Stomach (tissue), 8 donors: ENCODE measurements at regions not wholly inside any gene's neighbourhood (a gene's known extent, or its start where the extent isn't known, plus 50 kb on each side); places are given as distances from the start of the nearest gene placed in this dataset.
"Not testable (repeated sequence)": the region's sequence is repeated elsewhere in the genome, so short reads cannot be mapped to it uniquely, and the experiment has no call there.

Experiments
- DNase-seq, 2 donors: peaks; one replicate each; pipeline versions ENCODE4 v3.0.0 to v3.0.0-alpha.2; 2013 to 2019
- H3K27ac ChIP-seq, 5 donors: fragments of 200-600 bp in 4 of 5; sonication (generic) in 4 of 5; one replicate each; pipeline ENCODE4 v1.5.1; 2013 to 2019; ENCODE audit warnings: mild to moderate bottlenecking in 1 of 5, moderate library complexity in 1 of 5
- H3K27me3 ChIP-seq, 3 donors: fragments of 200-600 bp; sonication (generic); one replicate each; pipeline ENCODE4 v1.5.1; 2017 to 2019; ENCODE audit warnings: mixed run types in 1 of 3
- H3K36me3 ChIP-seq, 4 donors: fragments of 200-600 bp; sonication (generic); 1 replicate in 3 of 4; 2 replicates in 1 of 4; pipeline ENCODE4 v1.5.1; 2016 to 2019
- H3K4me1 ChIP-seq, 4 donors: fragments of 200-600 bp; sonication (generic); one replicate each; pipeline ENCODE4 v1.5.1; 2016 to 2019
- H3K4me3 ChIP-seq, 4 donors: fragments of 200-600 bp; sonication (generic) in 3 of 4; one replicate each; pipeline ENCODE4 v1.5.1; 2016 to 2019; ENCODE audit warnings: mild to moderate bottlenecking in 1 of 4
- H3K9me3 ChIP-seq, 4 donors: fragments of 200-600 bp; sonication (generic); one replicate each; pipeline ENCODE4 v1.5.1; 2016 to 2019
- WGBS, 5 donors: extraction: QIAGEN DNeasy Blood & Tissue Kit in 3 of 5; methylation state at CpG; one replicate each; pipeline versions ENCODE4 v1.1.5 to v1.1.7; 2013 to 2018; 5-methylcytosine and 5-hydroxymethylcytosine counted together
- intact Hi-C: fragments of 100-400 bp; cut with DNase I; formaldehyde crosslinking; loops from one replicate; pipeline ENCODE4 v1.15.1; 2023; ENCODE audit warnings: low total_unique reads
- donor health status: healthy with polysubstance abuse.
- donor health status: Bipolar disorder and iron deficiency.
- donor health status: healthy.

- H3K9me3 ChIP-seq, H3K4me3 ChIP-seq, DNase-seq, H3K4me1 ChIP-seq, intact Hi-C loops, H3K27ac ChIP-seq, H3K27me3 ChIP-seq, H3K36me3 ChIP-seq: not testable (repeated sequence)
- 67 to 89% (median 87%) methylated on average over 1 of the region's 3 CpGs for WGBS, 5 donors
Measured at GRCh38 chr1:146599906-146600305, 338.2 kb upstream of the NBPF12 start.

DNA sequence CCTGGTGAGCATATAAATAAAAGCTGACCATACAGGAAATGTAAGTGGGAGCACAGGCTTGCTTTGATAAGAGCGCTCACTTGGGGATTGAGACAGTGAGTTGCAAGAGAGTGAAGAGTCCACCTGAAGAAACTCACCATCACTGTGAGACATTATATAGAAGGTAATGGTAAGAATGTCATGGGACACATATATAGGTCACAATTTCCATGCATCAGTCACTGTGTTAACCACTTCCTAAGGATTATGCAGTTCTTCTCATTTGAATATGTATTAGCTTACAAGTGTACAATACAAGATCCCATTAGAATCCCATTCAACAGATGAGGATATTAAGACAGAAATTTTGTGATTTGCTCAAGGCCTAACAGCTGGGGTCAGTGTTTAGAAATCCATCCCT, 352.4 kb upstream of the NOTCH2NLA start:
- H3K27me3 ChIP-seq, DNase-seq, H3K9me3 ChIP-seq, H3K4me3 ChIP-seq, intact Hi-C loops, H3K27ac ChIP-seq, H3K4me1 ChIP-seq, H3K36me3 ChIP-seq: not testable (repeated sequence)
- 71 to 100% (median 86%) methylated on average over 1 of the region's 1 CpG for WGBS, 5 donors

DNA sequence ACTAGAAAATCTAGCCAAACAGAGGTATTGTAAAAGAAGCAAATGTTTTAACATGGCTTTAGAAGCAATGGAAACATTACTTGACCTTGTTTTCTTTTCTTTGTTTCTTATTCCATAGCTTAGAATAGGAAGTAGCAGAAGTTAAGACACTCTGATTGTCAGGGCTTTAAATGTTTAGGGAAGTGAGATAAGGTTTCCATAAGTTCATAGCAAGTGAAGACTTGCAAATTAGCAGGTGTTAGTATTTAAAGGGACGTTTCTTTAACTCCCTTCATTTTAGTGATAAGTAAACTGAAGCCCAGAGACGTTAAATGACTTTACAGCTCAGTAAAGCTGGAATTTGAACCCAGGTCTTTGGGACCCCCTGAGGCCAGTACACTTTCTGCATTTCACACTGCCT, 338.7 kb upstream of the NOTCH2NLA start:
- DNase-seq, intact Hi-C loops, H3K27ac ChIP-seq, H3K9me3 ChIP-seq, H3K36me3 ChIP-seq, H3K27me3 ChIP-seq, H3K4me1 ChIP-seq, H3K4me3 ChIP-seq: not testable (repeated sequence)
- WGBS, 5 donors: 0 to 30% (median 12%) methylated on average over 1 of the region's 2 CpGs; no CpG with 5 or more reads in 1 of the 5 donors

DNA sequence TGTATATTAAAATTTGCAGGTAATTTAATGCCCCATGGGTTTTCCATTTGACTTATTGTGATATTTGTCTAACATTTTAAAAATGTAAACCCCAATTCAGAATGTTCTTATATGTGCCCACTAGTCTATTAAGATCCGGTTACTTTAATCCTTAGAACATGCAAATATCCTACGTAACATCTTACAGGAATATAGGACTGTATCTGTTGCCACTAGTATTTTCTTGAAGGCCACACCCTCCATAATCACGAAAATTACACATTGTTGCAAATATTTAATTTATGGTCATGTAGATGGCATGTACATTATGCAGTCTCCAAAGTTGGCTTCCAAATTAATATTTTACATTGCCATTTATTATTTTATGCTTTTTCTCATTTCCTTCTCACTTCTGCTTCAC, 329.2 kb upstream of the NOTCH2NLA start:
- DNase-seq, H3K4me3 ChIP-seq, H3K27ac ChIP-seq, intact Hi-C loops, H3K9me3 ChIP-seq, H3K4me1 ChIP-seq, H3K27me3 ChIP-seq, H3K36me3 ChIP-seq: not testable (repeated sequence)
- WGBS, 5 donors: 83 to 91% (median 83%) methylated on average over 2 to 3 of the region's 3 CpGs; no CpG with 5 or more reads in 1 of the 5 donors

DNA sequence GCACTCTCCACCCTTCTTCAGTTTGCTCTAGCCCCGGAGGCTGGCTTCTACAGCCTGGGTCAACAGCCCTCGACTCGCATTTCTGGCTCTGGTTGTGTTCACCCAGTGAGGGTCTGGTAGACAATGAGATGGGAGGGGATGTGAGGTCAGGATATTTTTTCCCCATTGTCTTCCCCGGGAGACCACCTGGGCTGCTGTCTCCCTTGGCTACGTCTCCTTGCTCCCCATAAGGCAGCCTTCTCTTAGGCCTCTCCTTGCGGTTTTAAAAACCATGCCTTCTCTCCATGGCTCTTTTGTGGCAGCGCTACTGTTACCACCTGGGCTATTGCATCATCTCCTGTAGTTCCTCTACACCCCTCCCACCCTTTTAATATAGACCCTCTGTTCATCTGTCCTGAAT, 327.6 kb upstream of the NOTCH2NLA start:
- DNase-seq, intact Hi-C loops, H3K9me3 ChIP-seq, H3K27ac ChIP-seq, H3K4me3 ChIP-seq, H3K27me3 ChIP-seq, H3K36me3 ChIP-seq, H3K4me1 ChIP-seq: not testable (repeated sequence)
- WGBS, 5 donors: 65 to 84% (median 76%) methylated on average over 2 to 4 of the region's 7 CpGs; no CpG with 5 or more reads in 1 of the 5 donors

DNA sequence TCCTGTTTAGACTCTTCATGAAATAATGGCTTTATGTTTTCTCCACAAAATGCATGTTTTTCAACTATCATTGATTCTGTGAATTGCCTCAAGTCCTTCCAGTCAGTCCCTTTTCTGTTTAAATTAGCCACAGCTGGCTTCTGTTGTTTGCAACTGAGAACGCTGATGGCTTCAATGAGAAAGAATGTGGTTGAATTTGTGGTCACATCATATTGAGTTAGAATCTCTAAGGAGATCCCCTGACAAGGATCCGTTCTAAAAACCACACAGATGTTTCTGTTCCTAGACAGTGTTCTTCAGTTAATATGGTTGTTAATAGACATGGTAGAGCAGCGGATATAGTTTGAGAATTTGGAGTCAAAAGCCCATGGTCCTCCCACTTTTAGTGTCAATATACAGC, 323.6 kb upstream of the NOTCH2NLA start:
- DNase-seq, H3K36me3 ChIP-seq, H3K9me3 ChIP-seq, H3K27me3 ChIP-seq, H3K27ac ChIP-seq, H3K4me1 ChIP-seq, H3K4me3 ChIP-seq, intact Hi-C loops: not testable (repeated sequence)
- WGBS, 5 donors: 45 to 80% (median 72%) methylated on average over 1 to 3 of the region's 3 CpGs

DNA sequence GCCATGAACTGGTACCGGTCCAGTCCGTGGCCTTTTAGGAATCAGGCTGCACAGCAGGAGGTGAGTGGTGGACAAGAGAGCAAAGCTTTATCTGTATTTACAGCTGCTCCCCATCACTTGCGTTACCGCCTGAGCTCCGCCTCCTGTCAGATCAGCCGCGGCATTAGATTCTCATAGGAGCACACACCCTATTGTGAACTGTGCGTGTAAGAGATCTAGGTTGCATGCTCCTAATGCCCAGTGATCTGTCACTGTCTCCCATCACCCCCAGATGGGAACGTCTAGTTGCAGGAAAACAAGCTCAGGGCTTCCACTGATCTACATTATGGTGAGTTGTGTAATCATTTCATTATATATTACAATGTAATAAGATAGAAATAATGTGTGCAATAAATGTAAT, 319.9 kb upstream of the NOTCH2NLA start:
- DNase-seq, H3K4me3 ChIP-seq, H3K36me3 ChIP-seq, H3K27me3 ChIP-seq, H3K4me1 ChIP-seq, intact Hi-C loops, H3K9me3 ChIP-seq, H3K27ac ChIP-seq: not testable (repeated sequence)
- WGBS, 5 donors: 83 to 98% (median 94%) methylated on average over 7 of the region's 9 CpGs

GRCh38 chr1:146546189-146546588, 317.4 kb upstream of the NOTCH2NLA start:
- H3K27me3 ChIP-seq, H3K4me3 ChIP-seq, H3K27ac ChIP-seq, H3K36me3 ChIP-seq, H3K4me1 ChIP-seq, DNase-seq, H3K9me3 ChIP-seq, intact Hi-C loops: not testable (repeated sequence)
- WGBS, 5 donors: 100% methylated on average over 1 of the region's 1 CpG

GRCh38 chr1:146537775-146538373, 309.1 kb upstream of the NOTCH2NLA start:
- H3K4me3 ChIP-seq, H3K27me3 ChIP-seq, H3K9me3 ChIP-seq, DNase-seq, H3K27ac ChIP-seq, H3K4me1 ChIP-seq, H3K36me3 ChIP-seq, intact Hi-C loops: not testable (repeated sequence)
- WGBS, 5 donors: 87 to 94% methylated on average over 1 of the region's 2 CpGs; no CpG with 5 or more reads in 3 of the 5 donors

DNA sequence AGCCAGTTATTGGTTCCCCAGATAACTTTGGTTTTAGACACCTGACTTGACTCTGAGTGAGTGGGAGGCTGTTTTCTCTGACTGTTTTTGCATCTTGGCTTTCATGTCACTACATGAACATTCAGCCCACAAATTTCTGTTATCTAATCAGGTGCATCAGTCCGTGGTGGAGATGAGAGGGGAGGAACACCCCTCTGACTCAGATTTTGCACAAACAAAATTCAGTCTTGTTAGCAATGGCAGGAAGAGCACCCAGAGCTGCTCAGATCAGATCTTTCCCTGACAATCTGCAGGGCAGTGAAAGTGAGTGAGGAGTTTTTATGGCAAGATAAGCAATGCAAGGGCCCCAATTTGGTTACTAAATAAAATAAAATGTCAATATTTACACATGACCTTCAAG, 307.2 kb upstream of the NOTCH2NLA start:
- DNase-seq, intact Hi-C loops, H3K4me1 ChIP-seq, H3K9me3 ChIP-seq, H3K4me3 ChIP-seq, H3K27ac ChIP-seq, H3K27me3 ChIP-seq, H3K36me3 ChIP-seq: not testable (repeated sequence)
- WGBS, 5 donors: no CpG with 5 or more reads among the region's 1 CpG

GRCh38 chr1:146535575-146535974, 306.8 kb upstream of the NOTCH2NLA start:
- H3K36me3 ChIP-seq, H3K27me3 ChIP-seq, DNase-seq, H3K4me3 ChIP-seq, H3K4me1 ChIP-seq, H3K9me3 ChIP-seq, H3K27ac ChIP-seq, intact Hi-C loops: not testable (repeated sequence)
- WGBS, 5 donors: no CpG with 5 or more reads among the region's 3 CpGs

- H3K9me3 ChIP-seq, DNase-seq, H3K36me3 ChIP-seq, H3K27me3 ChIP-seq, intact Hi-C loops, H3K27ac ChIP-seq, H3K4me3 ChIP-seq, H3K4me1 ChIP-seq: not testable (repeated sequence)
- no CpG with 5 or more reads among the region's 6 CpGs for WGBS, 5 donors
Measured at GRCh38 chr1:146530958-146531357, 302.1 kb upstream of the NOTCH2NLA start.

DNA sequence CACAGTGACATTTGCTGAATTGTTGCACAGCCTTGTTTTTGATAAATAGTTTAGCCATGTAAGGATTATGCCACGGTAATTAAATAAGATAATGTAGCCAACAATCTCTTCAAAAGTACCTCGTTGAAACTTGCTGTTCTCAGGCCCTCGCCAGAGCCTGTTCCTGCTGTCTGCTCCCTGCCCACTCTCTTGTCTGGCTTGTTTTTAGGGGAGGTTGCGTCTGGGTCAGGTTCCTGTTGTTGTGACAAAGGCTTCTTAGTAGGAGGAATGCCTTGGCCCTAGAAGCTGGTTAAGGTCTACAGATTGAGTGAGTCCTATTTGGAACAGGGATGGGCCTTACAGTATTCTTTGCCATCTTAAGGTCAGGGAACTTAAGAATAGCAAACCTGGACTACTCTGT, 294.0 kb upstream of the NOTCH2NLA start:
- H3K27me3 ChIP-seq, intact Hi-C loops, DNase-seq, H3K4me3 ChIP-seq, H3K4me1 ChIP-seq, H3K36me3 ChIP-seq, H3K9me3 ChIP-seq, H3K27ac ChIP-seq: not testable (repeated sequence)
- no CpG with 5 or more reads among the region's 4 CpGs for WGBS, 5 donors
